ENCODE measurements at regions not wholly inside any gene's neighbourhood (a gene's known extent, or its start where the extent isn't known, plus 50 kb on each side); places are given as distances from the start of the nearest gene placed in this dataset.
"Not testable (repeated sequence)": the region's sequence is repeated elsewhere in the genome, so short reads cannot be mapped to it uniquely, and the experiment has no call there.

DNA sequence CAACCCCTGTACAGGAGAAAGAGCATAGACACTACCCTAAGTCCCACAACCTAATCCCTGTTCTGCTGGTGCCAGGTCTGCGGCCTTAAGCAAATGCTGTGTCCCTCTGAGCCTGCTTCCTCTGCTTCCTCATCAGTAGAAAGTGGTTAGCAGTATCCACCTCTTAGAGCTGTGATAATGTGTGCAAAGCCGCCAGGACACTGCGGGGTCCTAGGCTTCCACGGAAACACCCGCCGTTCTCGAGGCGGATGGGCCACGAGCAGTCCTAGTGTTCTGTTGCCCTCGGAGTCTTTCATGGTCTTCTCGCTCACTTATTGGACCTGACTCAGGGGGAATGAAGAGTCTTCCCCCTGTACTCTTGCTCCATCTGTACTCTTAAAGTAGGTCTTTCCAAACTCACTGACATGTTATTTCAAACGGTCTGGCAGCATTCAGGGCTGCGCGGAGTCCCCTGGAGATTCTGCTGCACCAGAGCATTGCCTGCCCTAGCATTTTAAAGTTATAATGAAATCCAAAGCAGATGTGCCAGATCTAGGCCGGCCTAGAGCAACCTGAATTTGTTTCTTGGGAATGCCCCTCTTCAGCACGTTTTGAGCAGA, 107.2 kb upstream of the ZNF236 start:
- DNase-seq = no peak

DNA sequence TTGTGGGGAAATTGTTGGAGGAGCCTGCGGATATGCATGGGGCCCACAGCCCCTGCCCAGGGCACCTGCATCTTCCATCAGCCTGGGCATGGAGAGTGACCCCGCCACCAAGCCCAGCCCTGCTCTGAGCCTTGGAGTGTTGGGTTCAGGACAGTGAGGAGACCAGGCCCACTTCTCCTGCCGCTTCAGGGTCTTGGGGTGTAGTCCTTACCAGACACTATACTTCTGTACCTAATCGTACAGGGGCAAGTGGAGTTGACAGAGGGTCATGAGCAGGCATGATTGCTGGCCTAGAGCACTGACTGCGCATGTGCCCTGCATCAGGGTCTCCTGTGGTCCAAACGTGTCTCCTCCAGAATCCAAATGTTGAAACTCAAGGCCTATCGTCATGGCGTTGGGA, 108.9 kb upstream of the ZNF236 start:
- no peak for DNase-seq

DNA sequence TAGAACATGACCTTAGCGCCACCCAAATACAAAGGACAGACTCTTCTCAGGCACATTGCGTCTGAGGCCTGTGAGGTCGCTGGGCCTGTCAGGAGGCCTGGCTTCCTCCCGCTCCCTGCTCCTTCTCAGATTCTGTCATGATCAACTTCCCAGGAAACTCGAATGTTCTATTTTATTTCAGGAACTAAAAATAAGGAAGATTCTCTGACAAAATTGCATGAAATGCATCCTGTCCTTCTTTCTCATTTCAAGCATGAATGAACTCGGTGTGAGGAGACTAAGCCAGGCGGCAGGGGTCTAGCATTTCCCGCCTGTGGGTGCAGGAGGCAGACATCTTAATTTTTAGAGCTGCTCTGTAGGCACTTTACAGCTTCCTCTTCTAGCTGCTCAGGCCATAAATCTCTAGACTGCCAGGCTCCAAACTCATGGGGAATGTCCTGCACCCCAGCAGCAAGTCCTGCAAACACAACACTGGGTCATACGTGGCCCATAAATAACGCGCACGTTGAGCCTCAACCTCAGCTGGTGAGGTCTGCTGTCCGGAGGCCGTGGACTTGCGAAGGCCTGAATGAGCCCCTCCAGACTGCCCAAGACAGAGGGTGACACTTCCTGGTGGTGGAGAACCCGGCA, 109.7 kb upstream of the ZNF236 start:
- no peak for DNase-seq

DNA sequence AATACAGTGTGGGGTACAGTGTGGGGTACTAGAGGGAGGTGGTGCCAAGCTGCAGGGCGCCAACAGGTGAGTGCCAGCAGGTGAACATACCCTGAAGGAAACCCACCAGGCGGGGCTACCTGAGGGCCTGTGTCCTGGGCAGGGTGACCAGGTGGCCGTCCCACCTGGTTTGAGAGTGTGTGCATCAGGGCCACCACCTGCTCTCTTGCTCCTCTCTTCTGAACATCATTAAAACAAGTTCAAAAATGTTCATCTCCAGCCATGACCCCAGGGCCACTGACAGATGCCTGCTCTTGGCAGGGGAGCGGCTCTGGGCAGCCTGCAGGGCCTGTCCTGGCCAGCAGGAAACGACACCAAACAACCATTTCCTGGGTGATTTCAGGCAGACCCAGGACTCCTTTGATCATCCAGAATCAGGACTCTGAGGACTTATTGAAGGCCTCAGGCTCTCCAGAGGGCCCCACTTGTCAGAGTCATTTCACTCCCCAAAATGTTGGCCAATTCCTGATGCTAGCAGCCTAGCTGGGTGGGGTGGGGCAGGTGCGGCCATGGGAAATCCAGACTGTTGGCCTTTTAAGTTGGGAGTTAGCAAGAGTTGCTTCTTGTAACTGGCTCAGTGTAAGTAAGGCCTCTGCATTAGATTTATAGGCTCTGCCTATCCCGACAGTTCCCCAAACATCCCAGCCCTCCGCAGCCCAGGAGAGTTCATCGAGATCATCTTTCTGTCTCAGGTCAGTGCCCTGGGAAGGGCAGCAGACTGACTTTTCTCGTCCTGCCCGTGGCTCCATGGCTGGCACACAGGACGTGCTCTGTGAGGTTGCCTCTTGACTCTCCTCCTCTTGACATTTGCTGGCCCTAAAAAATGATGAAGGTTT, 111.5 kb upstream of the ZNF236 start:
- DNase-seq = no peak

DNA sequence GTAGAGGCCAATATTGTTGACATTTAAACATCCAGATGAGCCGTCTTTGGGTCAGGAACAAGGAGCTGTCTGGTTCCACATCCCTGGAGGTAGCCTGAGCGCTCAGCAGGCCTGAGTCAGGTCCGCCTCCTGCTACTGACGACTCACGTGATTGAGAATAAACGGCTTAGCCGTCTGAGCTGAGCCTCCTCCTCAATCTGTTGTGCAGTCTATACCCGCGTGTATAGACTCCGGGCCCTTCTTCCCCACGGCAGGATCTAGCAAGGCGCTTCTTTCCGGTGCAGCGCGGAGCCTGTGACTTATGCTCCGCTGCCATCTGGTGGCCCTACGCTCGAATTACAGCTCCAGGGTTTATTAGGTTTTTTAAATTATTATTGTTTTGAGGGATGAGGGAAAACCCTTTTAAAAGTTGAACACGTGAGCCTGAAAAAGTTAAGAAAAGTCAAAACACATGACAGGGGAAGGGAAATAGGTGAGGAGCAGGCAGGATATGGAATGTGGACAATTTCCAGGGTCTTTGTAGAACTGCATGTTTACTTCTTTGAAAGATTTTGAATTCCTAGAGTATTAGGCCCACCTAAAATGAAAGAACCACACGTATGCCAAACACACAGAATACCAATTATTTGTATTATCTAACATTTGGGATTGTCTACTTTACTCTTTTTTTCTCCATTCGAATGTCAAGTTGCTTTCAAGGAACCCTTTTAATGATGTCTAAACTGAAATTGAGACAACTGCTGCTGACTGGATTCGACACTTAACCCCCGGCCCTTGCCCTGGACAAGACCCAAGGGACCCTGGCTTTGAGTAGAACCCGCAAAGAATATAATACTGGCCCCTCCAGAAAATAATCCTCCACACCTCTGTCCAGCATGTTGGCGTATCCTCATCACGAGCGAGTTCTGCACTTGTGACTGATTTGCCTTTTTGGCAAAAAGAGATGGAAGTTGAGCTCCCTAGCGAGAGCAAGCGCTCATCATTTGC, 112.4 kb upstream of the ZNF236 start:
- DNase-seq = peak; percentile 63 to 75

DNA sequence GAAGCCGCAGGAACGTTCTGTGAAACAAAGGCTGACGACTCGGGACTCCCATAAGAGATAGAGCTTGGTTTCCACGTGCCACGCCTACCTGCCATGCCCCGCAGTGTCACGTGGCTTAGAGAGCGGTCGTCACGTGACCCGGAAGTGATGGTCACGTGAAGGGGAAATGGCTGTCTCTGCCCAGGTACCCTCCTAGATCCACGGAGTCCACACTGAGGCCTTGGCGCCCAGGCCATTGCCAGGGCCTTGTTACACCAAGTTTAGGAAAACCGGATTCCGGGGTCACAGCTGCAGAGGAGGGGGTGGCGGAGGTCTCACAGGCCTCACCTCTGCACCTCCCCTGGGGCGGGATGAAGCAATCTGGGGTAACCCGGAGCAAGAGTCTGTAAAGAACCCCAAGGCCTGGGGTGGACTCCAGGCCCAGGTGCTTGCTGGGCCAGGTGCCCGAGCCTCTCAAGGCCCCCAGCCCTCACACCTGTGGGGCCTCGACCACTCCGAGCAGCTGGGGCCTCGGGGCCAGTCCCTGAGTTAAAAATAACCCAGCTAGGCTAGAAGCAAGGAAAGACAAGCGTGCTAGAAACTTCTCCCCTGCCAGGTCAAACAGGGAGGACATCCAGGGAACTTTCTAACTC, 113.5 kb upstream of the ZNF236 start:
- DNase-seq = no peak

DNA sequence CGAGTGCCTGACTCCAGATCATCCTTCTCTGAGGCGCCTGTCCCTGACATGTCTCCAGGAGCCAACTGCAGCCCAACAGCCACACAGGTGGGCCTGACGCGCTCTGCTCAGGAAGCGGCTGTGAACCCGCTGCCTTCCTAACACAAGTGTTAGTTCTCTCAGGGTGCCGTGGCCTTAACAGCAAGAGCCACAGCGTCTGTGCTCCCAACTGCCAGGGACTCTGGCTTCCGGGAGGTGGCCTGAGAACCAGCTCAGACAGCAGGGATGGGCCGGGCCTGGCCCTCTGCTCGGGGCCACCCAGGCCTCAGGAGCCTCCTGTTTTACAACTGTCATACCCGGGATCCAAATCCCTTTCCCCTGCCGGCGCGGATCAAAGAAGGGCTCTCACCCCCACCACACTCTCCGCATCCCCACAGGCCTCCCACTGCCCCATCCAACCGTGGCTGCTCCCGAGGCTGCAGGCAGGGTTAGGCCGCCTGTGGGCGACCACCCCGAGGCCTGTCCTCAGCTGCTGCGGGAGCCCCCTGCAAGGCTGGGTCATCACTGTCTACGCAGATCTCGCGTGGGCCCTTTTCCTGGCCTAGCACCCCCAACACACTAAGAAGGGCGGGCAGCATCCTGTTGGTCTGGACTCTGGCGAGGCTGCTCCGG, 114.2 kb upstream of the ZNF236 start:
- DNase-seq = no peak

DNA sequence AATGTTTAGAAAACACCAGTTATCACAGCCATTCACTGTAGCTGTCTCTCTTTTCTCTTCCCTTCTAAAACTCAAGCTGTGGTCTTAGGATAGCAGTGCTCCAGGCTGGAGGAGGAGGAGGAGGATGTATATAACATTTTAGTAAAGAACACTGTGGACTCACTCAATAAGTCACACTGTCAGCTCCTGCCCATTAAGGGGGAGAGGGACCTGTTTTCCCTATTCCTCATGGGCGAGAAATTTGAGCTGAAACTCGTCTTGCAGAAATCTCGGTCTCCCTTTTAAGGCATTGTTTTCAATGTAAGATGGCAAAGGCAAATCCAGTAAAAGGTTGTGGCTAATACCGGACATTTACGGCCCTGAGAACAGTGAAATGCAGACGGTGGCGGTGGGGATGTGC, 114.8 kb upstream of the ZNF236 start:
- no peak for DNase-seq

DNA sequence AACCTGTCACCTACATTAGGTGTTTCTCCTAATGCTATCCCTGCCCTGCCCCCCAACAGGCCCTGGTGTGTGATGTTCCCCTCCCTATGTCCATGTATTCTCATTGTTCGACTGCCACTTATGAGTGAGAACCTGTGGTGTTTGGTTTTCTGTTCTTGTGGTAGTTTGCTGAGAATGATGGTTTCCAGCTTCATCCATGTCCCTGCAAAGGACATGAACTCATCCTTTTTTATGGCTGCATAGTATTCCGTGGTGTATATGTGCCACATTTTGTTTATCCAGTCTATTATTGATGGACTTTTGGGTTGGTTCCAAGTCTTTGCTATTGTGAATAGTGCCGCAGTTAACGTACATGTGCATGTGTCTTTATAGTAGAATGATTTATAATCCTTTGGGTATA, 117.8 kb upstream of the ZNF236 start:
- DNase-seq = not testable (repeated sequence)

DNA sequence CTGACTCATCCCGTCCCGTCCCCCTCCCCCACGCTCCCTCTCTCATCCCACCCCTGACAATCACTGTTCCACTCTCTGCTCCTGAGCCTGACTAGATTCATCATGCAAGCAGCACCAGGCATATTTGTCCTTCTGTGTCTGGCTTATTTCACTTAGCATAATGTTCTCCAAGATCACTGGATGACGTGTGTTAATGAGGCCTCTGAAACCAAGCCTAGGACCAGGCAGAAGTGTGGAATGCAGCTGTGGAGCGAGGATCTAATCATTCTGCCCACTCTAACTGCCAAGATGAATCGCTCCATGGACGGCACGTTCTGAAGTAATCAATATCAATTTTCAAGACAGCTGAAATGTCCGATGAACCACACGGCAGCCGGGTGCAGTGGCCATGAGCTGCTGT, 122.4 kb upstream of the ZNF236 start:
- no peak for DNase-seq

DNA sequence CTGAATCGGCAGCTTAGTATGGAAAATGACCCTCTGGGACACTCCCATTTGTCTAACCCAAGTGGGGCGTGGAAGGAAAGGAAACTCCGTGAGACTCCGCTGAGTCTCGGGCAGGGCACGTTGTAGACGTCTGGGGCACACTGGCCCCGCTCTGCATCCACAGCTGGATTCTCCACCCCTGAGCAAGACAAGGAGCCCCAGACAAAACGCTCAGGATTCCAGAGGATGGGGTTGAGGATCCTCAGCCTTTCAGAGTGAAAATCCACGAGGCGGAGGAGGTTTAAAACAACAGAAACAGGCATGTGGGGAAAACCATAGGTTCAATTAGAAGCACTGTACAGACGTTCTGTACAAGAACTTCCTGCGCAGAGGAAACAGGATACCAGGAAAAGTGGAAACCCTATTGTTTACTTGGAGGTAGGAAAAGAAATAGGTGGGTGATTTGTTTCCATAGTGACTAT, 124.9 kb upstream of the ZNF236 start:
- DNase-seq = no peak

DNA sequence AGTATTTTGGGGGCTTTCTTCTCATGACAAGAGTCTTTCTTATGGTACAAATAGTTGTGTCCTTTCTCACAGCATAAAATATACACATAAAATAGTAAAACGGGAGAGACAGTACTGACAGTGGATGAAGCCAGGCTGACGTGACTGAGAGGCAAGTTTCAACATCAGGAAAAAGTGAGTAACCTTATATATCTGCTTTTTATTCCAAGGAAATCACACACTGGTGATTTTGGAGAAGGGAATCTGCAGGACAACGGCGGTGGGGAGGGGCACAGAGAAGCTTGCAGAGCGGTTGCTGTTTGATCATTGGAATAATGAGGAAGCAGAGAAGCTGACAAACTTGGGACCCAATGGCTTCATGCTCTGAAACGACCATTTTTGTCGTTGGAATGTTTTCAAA, 130.6 kb upstream of the ZNF236 start:
- no peak for DNase-seq

DNA sequence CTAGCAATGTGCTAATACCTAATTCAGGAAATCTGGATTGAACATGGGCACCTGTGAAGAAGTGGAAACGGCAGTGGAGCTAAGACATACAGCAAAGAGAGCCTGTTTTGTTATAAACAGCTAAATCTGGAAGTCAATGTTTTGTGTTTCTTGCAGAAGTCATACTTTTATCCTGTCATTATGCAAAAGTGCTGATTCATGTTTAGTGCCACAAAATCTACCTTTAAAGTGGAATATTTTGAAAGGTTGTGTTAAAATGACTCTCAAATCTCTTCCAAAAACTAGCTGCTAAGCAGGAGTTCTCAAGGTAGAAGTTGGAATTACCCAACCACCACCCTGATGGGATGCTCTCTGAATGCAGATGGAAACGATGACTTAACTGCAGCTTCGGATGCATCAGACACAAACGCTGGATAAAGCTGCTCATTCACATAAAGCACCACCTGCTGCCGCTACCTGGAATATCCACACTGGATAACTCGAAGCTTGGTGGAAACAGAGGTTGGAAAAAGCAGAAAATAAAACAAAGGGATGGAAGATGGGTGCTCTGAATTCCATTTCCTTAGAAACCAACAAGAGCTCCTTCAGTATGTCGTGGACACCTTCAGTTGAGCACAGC, 132.6 kb upstream of the ZNF236 start:
- DNase-seq = no peak

DNA sequence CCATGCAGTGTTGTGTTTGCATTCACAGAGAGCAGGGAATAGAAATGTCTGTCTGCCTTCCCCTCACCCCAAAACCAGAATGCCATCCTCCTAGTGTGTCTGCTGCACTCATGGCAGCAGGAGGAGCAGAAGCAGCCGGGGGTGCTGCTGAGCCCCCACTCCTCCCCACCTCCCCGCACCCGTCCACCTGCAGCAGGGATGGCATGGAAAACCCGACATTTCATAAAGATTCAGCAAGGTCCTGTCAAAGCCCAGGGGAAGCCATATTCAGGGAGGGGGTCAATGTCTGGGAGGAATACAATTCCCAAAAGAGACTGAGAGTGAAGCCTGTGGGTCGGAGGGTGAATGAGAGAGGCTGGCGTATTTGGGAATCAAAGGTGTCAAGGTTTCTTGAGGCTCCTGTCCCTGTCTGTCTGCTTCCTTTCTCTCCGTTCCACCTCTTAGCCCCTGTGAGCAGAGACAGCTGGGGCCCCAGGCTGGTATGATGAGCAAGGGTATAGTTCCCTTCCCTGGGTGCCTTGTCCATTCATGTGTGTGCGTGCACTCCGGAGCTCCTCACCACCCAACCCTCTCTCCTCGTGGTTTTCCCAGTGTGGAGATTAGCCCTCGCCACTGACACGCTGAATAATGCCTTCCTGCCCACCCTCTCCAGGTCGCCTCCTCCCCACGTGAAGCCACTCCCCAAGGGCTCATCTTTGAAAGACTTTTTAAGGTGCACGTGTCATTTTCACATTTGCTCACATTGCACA, 133.5 kb upstream of the ZNF236 start:
- no peak for DNase-seq

DNA sequence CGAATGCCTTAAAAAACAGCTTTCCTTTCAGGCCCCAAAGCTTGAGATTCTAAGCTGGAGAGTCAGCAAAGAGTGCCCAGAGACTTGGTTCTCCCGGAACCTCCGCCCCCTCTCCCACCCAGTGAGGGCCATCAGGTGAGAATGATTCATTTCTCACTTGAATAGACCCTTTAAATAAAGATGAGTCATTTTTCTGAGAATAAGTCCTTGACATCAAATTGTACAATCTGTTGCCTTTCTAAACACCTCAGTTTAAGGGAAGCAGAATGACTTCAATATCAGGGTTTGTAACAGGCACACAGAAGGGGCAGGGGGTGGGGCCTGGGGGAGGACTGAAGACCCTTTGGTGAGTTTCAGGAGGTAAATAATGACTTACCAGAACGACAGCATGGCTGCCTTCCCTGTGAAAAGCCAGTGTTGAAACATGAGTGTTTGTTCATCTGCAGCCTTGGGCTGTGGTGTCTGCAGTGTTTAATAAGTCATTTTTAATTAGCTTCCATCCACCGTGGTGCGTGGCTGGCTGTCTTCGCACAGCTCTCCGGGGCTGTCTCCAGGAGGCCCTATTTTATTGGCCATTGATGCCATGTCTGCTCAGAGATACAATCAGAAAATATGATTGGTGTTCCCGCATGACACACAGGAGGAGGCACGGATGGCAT, 134.9 kb upstream of the ZNF236 start:
- no peak for DNase-seq

DNA sequence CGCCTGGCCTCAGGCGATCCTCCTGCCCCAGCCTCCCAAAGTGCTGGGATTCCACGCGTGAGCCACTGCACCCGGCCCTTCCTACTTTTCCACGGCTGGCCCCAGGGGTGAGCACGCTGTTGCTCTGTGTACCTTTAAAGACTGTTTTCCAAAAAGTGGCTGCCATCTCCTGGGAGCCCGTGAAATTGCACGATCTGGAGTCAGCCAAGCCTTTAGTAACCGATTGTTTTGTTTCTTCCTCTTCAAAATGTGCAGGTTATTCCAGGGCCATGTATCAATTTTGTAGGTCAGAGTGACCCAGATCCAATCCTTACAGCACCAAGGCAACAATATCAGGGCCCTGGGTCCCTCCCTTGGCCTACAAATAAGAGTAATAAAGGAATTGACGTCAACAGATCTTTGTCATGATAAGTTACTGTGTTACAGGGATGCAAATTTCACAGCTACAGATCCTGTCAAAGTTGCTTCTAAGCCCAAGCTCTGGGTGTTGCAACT, 135.6 kb upstream of the ZNF236 start:
- DNase-seq = peak; percentile 54 to 70

DNA sequence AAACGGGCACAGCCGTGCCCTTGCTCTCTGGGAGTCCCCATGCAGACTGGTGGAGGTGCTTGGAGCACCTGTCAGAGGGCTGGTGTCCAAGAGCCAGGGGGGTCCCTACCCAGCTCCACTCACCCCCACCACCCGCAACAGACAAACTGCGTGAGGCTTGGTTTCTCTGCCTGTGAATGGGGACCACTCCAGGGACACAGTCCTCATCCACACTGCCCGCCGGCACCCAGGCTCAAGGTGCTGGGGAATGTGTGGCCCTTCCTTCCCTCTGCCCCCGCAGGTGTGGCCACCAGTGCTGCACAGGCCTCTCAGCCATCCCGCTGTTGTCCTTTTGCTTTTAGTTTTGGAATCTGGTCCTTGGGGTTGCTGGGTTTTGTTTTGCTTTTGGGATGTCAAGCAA, 136.5 kb upstream of the ZNF236 start:
- DNase-seq = no peak

DNA sequence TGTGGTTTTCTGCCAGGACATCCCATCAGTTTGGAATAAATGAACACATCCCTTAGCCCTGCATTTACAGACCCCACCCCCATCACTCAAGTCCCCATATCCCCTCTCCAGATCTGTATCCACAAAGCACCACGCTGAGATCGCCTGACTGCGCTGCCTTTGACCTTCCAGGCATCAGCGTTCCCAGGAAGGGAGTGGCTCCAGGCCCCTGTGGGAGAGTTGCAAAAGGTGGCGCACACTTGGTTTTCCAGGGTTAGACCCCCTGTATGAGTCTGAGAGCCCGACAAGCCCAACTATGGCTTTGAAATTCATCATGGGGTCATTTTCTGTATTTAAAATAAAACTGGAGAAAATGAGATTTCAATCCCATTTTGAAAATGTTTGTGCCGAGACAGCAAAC, 137.0 kb upstream of the ZNF236 start:
- DNase-seq = no peak

DNA sequence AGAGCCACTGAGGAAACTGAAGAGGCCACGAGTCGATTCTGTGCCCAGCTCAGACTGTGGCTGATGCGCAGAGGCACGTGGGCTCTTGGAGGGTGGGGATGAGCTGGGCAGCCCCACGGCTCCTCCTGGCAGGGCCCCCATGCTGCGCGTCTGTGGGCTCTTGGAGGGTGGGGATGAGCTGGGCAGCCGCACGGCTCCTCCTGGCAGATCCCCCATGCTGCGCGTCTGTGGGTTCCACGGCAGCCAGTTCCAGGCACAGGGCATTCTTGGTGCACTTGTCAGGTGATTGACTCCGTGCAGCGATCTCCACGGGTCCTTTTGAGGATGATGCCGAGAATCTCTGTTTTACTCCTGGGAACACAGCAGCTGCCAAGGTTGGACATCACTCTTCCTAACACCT, 138.1 kb upstream of the ZNF236 start:
- DNase-seq = no peak

DNA sequence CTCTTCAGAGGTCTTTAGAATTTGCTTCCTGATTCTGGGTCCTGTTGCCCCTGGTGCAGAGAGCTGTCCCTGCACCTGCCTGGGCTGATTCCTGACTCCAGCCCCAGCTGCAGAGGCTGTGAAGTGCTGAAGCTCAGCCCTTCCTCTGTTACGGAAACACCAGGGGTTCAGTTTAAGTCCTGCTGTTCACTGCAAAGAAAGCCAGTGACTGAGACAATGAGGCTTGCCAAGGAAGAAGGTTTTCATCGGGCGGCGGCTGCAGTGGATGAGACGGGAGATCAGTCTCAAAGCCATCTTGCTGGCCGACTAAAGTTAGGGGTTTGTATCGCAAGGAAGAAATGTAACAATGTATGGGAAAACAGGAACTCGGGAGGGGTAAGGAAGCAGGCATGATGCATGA, 142.4 kb upstream of the ZNF236 start:
- no peak for DNase-seq

Measured in NCI-H1930 (cell line).